VCaP (cell line): ENCODE measurements at regions not wholly inside any gene's neighbourhood (a gene's known extent, or its start where the extent isn't known, plus 50 kb on each side); places are given as distances from the start of the nearest gene placed in this dataset.

Source experiments
- H3K27ac ChIP-seq: fragments of 450-650 bp; 2 replicates; pipeline ENCODE4 v1.5.1; 2017
- CTCF ChIP-seq: fragments of 450-650 bp; conservative IDR thresholded peaks from 2 replicates; pipeline ENCODE4 v1.5.1; 2017; ENCODE audit warnings: mild to moderate bottlenecking, moderate library complexity

- TF ChIP-seq CTCF: no peak
Observed at GRCh38 chr6:140559458-140559857, 1185.0 kb upstream of the CITED2 start.

GRCh38 chr6:140554421-140554820 is 1180.0 kb upstream of the CITED2 start:
- no peak overlapping the region for H3K27ac ChIP-seq
- no peak for TF ChIP-seq CTCF

More at GRCh38 chr6:140559458-140559857, 1185.0 kb upstream of the CITED2 start:
- no peak overlapping the region for H3K27ac ChIP-seq

- H3K27ac ChIP-seq: no peak overlapping the region
Observed at GRCh38 chr6:140548366-140548765, 1173.9 kb upstream of the CITED2 start.

GRCh38 chr6:140546640-140547039 is 1172.2 kb upstream of the CITED2 start:
- no peak overlapping the region for H3K27ac ChIP-seq
- no peak for TF ChIP-seq CTCF

More at GRCh38 chr6:140548366-140548765, 1173.9 kb upstream of the CITED2 start:
- no peak for TF ChIP-seq CTCF

GRCh38 chr6:140544431-140544830 is 1170.0 kb upstream of the CITED2 start:
- no peak overlapping the region for H3K27ac ChIP-seq
- no peak for TF ChIP-seq CTCF

GRCh38 chr6:140542863-140543262 is 1168.4 kb upstream of the CITED2 start:
- TF ChIP-seq CTCF: no peak
- H3K27ac ChIP-seq: no peak overlapping the region

GRCh38 chr6:140541288-140541687 is 1166.8 kb upstream of the CITED2 start:
- no peak for TF ChIP-seq CTCF
- H3K27ac ChIP-seq: no peak overlapping the region

GRCh38 chr6:140540743-140541142 is 1166.3 kb upstream of the CITED2 start:
- no peak for TF ChIP-seq CTCF
- no peak overlapping the region for H3K27ac ChIP-seq
